Activated B cell treated with CpG ODN at 0.5 μM for 24 hours (primary cell): ENCODE measurements at regions not wholly inside any gene's neighbourhood (a gene's known extent, or its start where the extent isn't known, plus 50 kb on each side); places are given as distances from the start of the nearest gene placed in this dataset.

Experiments used
- ATAC-seq: fragments of 200-7000 bp; cut with Tn5 transposase; one replicate; pipeline ENCODE4 v1.10.0; 2021; ENCODE audit warnings: low read depth, mild to moderate bottlenecking, moderate library complexity
- CTCF ChIA-PET: fragments of 350-600 bp; sonication (Branson Sonifier 250); formaldehyde crosslinking; loops from one replicate; lab custom pipeline; 2021; ENCODE audit warnings: antibody characterized with exemption; lab: Charles Lee
- POLR2A ChIA-PET: fragments of 350-600 bp; sonication (Branson Sonifier 250); formaldehyde crosslinking; loops from one replicate; lab custom pipeline; 2021; ENCODE audit warnings: antibody characterized with exemption; lab: Charles Lee
- DNase-seq: peaks from one replicate; pipeline ENCODE4 v3.0.0; 2022
- H3K27ac Mint-ChIP-seq: one replicate; pipeline ENCODE4 v1.8.0; 2020; ENCODE audit warnings: mixed read lengths
- H3K27me3 Mint-ChIP-seq: one replicate; pipeline ENCODE4 v1.8.0; 2021; ENCODE audit warnings: mixed read lengths
- H3K36me3 Mint-ChIP-seq: one replicate; pipeline ENCODE4 v1.8.0; 2021; ENCODE audit warnings: low read depth, mixed read lengths
- H3K4me1 Mint-ChIP-seq: one replicate; pipeline ENCODE4 v1.8.0; 2021; ENCODE audit warnings: mixed read lengths
- H3K4me3 Mint-ChIP-seq: one replicate; pipeline ENCODE4 v1.8.0; 2020; ENCODE audit warnings: mild to moderate bottlenecking, mixed read lengths
- H3K9me3 Mint-ChIP-seq: one replicate; pipeline ENCODE4 v1.8.0; 2020; ENCODE audit warnings: mixed read lengths
- intact Hi-C: fragments of 100-400 bp; cut with micrococcal nuclease; formaldehyde crosslinking; loops from one replicate; pipeline ENCODE4 v1.15.1; 2024
- TF ChIP-seq, protein P1 (sequence below): fragments of 200-600 bp; IDR thresholded peaks from one replicate; pipeline ENCODE4 v1.8.0; 2022; ENCODE audit warnings: antibody characterized with exemption, mild to moderate bottlenecking

DNA sequence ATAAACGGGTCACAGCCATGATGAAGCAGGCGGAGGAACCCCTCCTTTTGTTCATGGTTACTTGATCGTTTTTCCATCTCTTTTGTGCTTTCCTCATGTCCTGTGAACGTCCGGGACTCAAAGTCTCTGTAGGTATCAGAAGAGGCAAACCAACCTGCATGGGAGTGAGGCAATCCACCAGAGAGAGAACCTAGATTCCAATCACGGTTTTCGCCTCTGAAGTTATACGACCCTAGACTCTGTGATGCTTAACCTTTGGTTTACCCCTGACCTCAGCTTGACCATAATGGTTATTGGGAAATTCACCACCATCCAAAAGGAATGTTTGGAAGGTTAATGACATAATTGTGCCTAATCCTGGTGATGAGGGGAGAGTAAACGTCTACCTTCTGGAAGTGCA, 186.8 kb upstream of the PRICKLE1 start:
- Mint-ChIP-seq H3K27ac (no peak overlapping the region), H3K36me3 (no peaks in the 10 kb centered on the region), H3K27me3 (no peaks in the 10 kb centered on the region), H3K9me3 (no peaks in the 10 kb centered on the region), H3K4me3 (no peak overlapping the region), H3K4me1 (no peaks in the 10 kb centered on the region)
- DNase-seq = no peak
- intact Hi-C loops = no loop called here
- CTCF ChIA-PET = no interaction called here
- POLR2A ChIA-PET = no interaction called here
- TF ChIP-seq, protein P1, sequence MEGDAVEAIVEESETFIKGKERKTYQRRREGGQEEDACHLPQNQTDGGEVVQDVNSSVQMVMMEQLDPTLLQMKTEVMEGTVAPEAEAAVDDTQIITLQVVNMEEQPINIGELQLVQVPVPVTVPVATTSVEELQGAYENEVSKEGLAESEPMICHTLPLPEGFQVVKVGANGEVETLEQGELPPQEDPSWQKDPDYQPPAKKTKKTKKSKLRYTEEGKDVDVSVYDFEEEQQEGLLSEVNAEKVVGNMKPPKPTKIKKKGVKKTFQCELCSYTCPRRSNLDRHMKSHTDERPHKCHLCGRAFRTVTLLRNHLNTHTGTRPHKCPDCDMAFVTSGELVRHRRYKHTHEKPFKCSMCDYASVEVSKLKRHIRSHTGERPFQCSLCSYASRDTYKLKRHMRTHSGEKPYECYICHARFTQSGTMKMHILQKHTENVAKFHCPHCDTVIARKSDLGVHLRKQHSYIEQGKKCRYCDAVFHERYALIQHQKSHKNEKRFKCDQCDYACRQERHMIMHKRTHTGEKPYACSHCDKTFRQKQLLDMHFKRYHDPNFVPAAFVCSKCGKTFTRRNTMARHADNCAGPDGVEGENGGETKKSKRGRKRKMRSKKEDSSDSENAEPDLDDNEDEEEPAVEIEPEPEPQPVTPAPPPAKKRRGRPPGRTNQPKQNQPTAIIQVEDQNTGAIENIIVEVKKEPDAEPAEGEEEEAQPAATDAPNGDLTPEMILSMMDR = no peak
- no peak for ATAC-seq

- ChIA-PET CTCF (no interaction called here), POLR2A (no interaction called here)
- intact Hi-C loops = no loop called here
- TF ChIP-seq, protein P1 = no peak
- Mint-ChIP-seq H3K4me3 (no peak overlapping the region), H3K27me3 (no peaks in the 10 kb centered on the region), H3K36me3 (no peaks in the 10 kb centered on the region), H3K27ac (no peak overlapping the region), H3K9me3 (no peaks in the 10 kb centered on the region), H3K4me1 (no peaks in the 10 kb centered on the region)
- DNase-seq (no peak), ATAC-seq (no peak)
These were observed 184.7 kb upstream of the PRICKLE1 start for GRCh38 chr12:42774238-42774637.

GRCh38 chr12:42770261-42770660, 180.7 kb upstream of the PRICKLE1 start:
- H3K9me3 Mint-ChIP-seq = no peaks in the 10 kb centered on the region
- H3K27ac Mint-ChIP-seq = no peak overlapping the region
- ChIA-PET CTCF (no interaction called here), POLR2A (no interaction called here)
- intact Hi-C loops = no loop called here
- TF ChIP-seq, protein P1 = no peak
- DNase-seq = no peak
- H3K36me3 Mint-ChIP-seq = no peaks in the 10 kb centered on the region
- H3K4me1 Mint-ChIP-seq = no peaks in the 10 kb centered on the region
- no peak for ATAC-seq
- no peaks in the 10 kb centered on the region for H3K27me3 Mint-ChIP-seq
- H3K4me3 Mint-ChIP-seq = no peak overlapping the region

DNA sequence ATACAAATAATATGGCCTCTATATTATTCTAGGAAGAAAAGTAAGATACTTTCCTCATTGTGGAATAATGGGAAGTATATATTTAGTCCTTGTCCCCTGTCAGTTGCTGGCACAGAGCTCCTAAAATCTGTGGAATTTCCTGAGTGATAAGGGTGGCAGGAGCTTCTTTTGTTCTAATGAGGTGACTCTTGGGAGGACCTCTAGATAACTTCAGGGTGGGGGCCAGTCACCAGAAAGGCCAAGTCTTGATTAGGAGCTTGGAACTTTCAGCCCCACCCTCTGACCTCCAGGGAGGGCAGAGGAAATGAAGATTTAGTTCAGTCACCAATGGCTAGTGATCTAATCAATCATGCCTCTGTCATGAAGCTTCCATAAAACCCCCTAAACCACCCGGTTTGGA, 179.9 kb upstream of the PRICKLE1 start:
- ChIA-PET CTCF (no interaction called here), POLR2A (no interaction called here)
- no peak overlapping the region for H3K4me3 Mint-ChIP-seq
- intact Hi-C loops = no loop called here
- no peak overlapping the region for H3K27ac Mint-ChIP-seq
- DNase-seq = no peak
- TF ChIP-seq, protein P1 = no peak
- no peak for ATAC-seq
- H3K9me3 Mint-ChIP-seq = no peaks in the 10 kb centered on the region
- H3K27me3 Mint-ChIP-seq = no peaks in the 10 kb centered on the region
- H3K4me1 Mint-ChIP-seq = no peaks in the 10 kb centered on the region
- H3K36me3 Mint-ChIP-seq = no peaks in the 10 kb centered on the region

GRCh38 chr12:42767998-42768397, 178.5 kb upstream of the PRICKLE1 start:
- TF ChIP-seq, protein P1 = no peak
- ChIA-PET CTCF (no interaction called here), POLR2A (no interaction called here)

More at GRCh38 chr12:42767998-42768397, 178.5 kb upstream of the PRICKLE1 start:
- ATAC-seq (no peak), DNase-seq (no peak)
- H3K4me3 Mint-ChIP-seq = no peak overlapping the region
- H3K9me3 Mint-ChIP-seq = no peaks in the 10 kb centered on the region
- intact Hi-C loops = no loop called here
- no peaks in the 10 kb centered on the region for H3K4me1 Mint-ChIP-seq
- no peak overlapping the region for H3K27ac Mint-ChIP-seq
- H3K27me3 Mint-ChIP-seq = no peaks in the 10 kb centered on the region
- no peaks in the 10 kb centered on the region for H3K36me3 Mint-ChIP-seq
